GM08714 (cell line): ENCODE measurements at regions not wholly inside any gene's neighbourhood (a gene's known extent, or its start where the extent isn't known, plus 50 kb on each side); places are given as distances from the start of the nearest gene placed in this dataset.
"Not testable (repeated sequence)": the region's sequence is repeated elsewhere in the genome, so short reads cannot be mapped to it uniquely, and the experiment has no call there.

Source experiments
- H3K4me3 ChIP-seq: fragments of 200-500 bp; sonication (Bioruptor generic); 2 replicates; pipeline ENCODE4 v1.5.1; 2014; ENCODE audit warnings: mild to moderate bottlenecking, low read length, inconsistent platforms
- ZNF274 ChIP-seq: IDR thresholded peaks from 2 replicates; pipeline ENCODE4 v1.6.1; 2012; ENCODE audit warnings: mild to moderate bottlenecking, low read depth, low read length

- H3K4me3 ChIP-seq, result no peak overlapping the region
- no peak for TF ChIP-seq ZNF274
These were observed 50.1 kb upstream of the SIRPA start for GRCh38 chr20:1845163-1845523.

GRCh38 chr20:1844325-1845162 is 50.7 kb upstream of the SIRPA start:
- no peak overlapping the region for H3K4me3 ChIP-seq
- TF ChIP-seq ZNF274, result no peak

GRCh38 chr20:1842281-1842680 is 52.9 kb upstream of the SIRPA start:
- H3K4me3 ChIP-seq, result no peak overlapping the region
- no peak for TF ChIP-seq ZNF274

GRCh38 chr20:1841554-1842140 is 53.6 kb upstream of the SIRPA start:
- TF ChIP-seq ZNF274, result no peak
- no peak overlapping the region for H3K4me3 ChIP-seq

GRCh38 chr20:1840817-1841553 is 54.2 kb upstream of the SIRPA start:
- TF ChIP-seq ZNF274, result no peak
- no peak overlapping the region for H3K4me3 ChIP-seq

GRCh38 chr20:1839376-1840317 is 55.6 kb upstream of the SIRPA start:
- H3K4me3 ChIP-seq, result not testable (repeated sequence)

- H3K4me3 ChIP-seq, result no peak overlapping the region
- no peak for TF ChIP-seq ZNF274
These were observed 56.5 kb upstream of the SIRPA start for GRCh38 chr20:1838556-1839279.

GRCh38 chr20:1835186-1836035 is 59.8 kb upstream of the SIRPA start:
- no peak for TF ChIP-seq ZNF274
- no peak overlapping the region for H3K4me3 ChIP-seq

- H3K4me3 ChIP-seq, result no peak overlapping the region
- TF ChIP-seq ZNF274, result no peak
These were observed 61.2 kb upstream of the SIRPA start for GRCh38 chr20:1833728-1834726.

- no peak overlapping the region for H3K4me3 ChIP-seq
- no peak for TF ChIP-seq ZNF274
These were observed 62.0 kb upstream of the SIRPA start for GRCh38 chr20:1833216-1833615.

- no peak for TF ChIP-seq ZNF274
- H3K4me3 ChIP-seq, result no peak overlapping the region
These were observed 62.6 kb upstream of the SIRPA start for GRCh38 chr20:1832634-1833033.
